ENCODE measurements at regions not wholly inside any gene's neighbourhood (a gene's known extent, or its start where the extent isn't known, plus 50 kb on each side); places are given as distances from the start of the nearest gene placed in this dataset.

DNA sequence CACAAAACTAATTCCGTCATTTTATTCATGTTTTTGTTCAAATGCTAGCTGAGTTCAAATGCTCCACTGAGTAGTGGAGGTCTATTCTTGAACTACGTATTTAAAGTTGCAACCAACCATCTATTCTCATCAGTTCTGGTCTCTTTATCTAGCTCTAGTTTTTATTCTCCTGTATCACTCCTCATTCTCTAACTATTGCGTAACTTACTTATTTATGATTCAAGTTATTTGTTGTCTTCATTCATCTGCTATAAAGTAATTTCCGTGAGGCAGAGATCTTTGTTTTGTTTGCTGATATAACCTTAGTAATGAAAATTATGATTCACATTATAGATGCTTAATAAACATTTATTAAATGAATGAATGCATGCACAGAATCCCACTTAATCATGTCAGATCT lies 221.6 kb upstream of the ASCC3 start:
- TF ChIP-seq, protein P1, sequence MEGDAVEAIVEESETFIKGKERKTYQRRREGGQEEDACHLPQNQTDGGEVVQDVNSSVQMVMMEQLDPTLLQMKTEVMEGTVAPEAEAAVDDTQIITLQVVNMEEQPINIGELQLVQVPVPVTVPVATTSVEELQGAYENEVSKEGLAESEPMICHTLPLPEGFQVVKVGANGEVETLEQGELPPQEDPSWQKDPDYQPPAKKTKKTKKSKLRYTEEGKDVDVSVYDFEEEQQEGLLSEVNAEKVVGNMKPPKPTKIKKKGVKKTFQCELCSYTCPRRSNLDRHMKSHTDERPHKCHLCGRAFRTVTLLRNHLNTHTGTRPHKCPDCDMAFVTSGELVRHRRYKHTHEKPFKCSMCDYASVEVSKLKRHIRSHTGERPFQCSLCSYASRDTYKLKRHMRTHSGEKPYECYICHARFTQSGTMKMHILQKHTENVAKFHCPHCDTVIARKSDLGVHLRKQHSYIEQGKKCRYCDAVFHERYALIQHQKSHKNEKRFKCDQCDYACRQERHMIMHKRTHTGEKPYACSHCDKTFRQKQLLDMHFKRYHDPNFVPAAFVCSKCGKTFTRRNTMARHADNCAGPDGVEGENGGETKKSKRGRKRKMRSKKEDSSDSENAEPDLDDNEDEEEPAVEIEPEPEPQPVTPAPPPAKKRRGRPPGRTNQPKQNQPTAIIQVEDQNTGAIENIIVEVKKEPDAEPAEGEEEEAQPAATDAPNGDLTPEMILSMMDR (IDR thresholded peaks at IDR 0.05 in 8 of 11, conservative IDR thresholded peaks at IDR 0.05 in 3 of 11), result no peak
- TF ChIP-seq POLR2A (IDR thresholded peaks at IDR 0.05), result no peak
